ENCODE measurements at regions not wholly inside any gene's neighbourhood (a gene's known extent, or its start where the extent isn't known, plus 50 kb on each side); places are given as distances from the start of the nearest gene placed in this dataset.

DNA sequence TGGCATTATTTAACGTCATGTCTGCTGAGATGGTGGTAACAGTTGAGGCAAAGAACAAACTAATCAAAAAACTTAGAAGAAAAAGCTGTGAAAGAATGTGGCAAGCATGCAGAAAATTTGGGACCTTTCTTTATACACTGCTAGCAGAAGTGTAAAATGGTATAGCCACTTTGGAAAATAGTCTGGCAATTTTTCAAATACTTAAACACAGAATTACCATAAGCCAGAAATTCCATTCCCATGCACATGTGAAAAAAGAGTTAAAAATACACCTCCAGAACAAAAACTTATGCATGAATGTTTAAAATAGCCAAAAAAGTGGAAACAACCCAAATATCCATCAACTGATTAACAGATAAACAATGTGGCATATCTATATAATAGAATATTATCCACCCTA lies 613.3 kb downstream of the TBL1XR1 start:
- TF ChIP-seq, protein P1, sequence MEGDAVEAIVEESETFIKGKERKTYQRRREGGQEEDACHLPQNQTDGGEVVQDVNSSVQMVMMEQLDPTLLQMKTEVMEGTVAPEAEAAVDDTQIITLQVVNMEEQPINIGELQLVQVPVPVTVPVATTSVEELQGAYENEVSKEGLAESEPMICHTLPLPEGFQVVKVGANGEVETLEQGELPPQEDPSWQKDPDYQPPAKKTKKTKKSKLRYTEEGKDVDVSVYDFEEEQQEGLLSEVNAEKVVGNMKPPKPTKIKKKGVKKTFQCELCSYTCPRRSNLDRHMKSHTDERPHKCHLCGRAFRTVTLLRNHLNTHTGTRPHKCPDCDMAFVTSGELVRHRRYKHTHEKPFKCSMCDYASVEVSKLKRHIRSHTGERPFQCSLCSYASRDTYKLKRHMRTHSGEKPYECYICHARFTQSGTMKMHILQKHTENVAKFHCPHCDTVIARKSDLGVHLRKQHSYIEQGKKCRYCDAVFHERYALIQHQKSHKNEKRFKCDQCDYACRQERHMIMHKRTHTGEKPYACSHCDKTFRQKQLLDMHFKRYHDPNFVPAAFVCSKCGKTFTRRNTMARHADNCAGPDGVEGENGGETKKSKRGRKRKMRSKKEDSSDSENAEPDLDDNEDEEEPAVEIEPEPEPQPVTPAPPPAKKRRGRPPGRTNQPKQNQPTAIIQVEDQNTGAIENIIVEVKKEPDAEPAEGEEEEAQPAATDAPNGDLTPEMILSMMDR (IDR thresholded peaks at IDR 0.05) = no peak
- TF ChIP-seq POLR2A (IDR thresholded peaks at IDR 0.05) = no peak

Measured in lower leg skin (tissue), 3 donors.